NCI-H2227 (cell line): ENCODE measurements at regions not wholly inside any gene's neighbourhood (a gene's known extent, or its start where the extent isn't known, plus 50 kb on each side); places are given as distances from the start of the nearest gene placed in this dataset.
"Not testable (repeated sequence)": the region's sequence is repeated elsewhere in the genome, so short reads cannot be mapped to it uniquely, and the experiment has no call there.

Source experiments
- DNase-seq: peaks from one replicate; lab custom pipeline; 2025; ENCODE audit not compliant: unreplicated experiment; lab: John Stamatoyannopoulos, UW

DNA sequence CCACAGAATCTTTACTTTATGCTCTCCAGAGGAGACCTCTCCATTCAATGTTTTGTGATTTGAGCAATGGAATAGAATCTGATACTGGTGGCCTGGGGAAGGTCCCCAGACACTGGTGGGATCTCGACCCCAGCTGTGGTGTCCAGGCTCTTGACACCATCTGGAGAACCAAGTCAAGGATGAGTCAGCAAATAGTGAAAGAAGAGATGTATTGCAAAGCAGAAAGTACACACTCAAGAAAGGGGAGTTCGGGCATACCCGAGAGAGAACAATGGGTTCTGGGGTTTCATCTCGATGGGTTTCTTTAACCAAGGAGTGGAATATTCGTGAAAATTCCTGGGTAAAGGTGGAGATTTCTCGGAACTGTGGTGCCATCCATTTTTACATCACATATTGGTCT is 146.3 kb upstream of the NOTCH2NLA start:
- DNase-seq, result not testable (repeated sequence)

DNA sequence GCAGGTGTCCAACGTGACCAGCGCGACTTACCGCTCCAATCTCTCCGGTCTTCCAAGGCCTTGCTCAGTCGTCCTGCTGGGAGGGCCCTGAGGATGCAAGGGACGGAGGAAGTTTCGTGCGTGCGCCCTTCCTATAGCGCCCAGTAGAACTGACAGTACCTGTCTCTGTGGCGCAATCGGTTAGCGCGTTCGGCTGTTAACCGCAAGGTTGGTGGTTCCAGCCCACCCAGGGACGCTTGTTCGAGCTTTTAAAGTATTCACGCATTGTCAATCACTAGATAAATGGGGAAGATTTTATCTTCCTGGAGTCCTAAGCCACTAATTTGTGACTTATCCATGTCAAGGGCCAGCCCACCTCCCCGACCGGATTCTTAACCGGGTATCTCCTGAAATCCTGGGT is 141.1 kb upstream of the NOTCH2NLA start:
- peak; percentile 80 for DNase-seq

DNA sequence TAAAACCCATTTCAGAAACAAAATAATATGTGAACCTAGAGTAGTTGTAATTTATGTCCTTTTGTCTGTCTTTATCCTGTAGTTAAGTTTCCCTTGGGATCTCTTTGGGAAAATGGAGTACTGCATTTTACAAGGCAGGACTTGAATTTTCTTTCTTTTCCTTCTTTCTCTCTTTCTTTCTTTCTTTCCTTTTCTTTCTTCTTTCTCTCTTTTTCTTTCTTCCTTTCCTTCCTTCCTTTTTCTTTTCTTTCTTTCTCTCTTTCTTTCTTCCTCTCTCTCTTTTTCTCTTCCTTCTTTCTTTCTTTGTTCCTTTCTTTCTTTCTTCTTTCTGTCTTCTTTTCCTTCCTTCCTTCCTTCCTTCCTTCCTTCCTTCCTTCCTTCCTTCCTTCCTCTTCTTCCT is 126.6 kb upstream of the NOTCH2NLA start:
- DNase-seq, result not testable (repeated sequence)

DNA sequence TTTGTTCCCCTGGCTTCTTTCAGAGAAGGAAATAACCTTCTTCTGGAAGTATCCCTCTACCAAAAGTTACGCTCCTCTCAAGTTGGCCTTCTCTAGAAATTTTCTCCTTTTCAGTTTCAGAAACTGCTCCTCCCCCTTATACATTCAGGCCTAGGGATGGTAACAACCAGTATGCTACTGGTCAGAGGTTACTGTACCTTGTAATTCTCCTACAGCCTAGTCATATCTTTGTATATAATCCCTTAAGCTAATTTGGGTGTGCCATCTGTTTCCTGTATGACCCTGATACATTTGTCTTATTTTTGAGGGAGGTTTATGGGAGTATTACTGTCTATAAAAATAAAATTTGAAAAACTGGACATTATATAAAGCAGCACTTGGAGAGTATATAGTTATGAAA is 98.0 kb upstream of the NOTCH2NLA start:
- DNase-seq, result not testable (repeated sequence)

DNA sequence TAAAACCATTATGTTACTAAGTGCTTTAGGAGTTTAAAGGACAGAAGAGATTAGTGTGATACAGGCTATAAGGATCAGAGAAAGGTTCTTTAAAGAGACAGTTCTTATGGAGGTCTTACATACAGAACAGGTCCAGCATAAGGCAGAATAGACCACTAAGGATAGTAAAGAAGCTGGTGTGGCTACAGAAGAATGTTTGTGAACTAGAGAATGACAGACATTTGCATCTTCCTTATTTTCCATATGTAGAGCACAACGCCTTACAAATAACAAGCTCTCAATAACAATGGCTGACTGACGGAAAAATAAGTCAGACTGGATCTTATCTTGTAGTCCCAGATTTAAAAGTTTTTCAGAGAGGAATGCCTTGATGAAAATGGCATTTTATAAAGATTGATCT is 95.6 kb upstream of the NOTCH2NLA start:
- DNase-seq, result not testable (repeated sequence)

DNA sequence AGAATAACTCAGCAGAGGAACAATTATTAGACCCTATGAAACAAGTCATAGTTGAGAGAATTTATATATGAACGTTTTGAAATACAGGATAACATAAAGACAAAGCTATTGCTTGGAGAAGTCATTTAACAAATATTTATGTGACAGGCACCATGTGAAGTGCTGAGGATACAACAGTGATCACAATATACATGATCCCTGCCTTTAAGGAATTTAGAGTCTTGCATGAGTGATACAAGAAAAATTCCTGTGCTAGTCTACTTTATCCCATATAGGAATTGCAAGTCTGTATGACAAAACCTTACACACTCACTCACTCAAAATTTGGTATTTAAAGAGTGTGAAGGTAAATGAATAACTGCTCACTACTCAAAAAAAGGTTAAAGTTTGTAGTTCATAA is 94.5 kb upstream of the NOTCH2NLA start:
- DNase-seq, result not testable (repeated sequence)

DNA sequence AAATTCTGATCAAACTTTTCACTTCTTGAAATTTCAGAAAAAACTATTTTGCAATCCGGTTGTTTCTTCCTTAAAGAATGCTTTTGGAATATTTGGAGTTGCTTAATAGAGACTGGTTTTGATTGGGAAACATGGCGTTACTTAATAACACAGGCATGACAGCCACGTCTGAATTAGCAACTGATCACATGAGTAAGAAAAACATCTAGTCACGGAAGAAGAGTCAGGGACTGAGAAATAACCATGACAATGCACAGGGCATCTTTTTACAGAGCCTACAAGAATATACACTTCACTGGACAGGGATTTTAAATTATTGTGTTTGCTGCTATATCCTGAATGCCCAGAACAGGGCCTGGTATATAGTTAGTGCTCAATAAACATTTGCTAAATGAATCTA is 94.1 kb upstream of the NOTCH2NLA start:
- not testable (repeated sequence) for DNase-seq

DNA sequence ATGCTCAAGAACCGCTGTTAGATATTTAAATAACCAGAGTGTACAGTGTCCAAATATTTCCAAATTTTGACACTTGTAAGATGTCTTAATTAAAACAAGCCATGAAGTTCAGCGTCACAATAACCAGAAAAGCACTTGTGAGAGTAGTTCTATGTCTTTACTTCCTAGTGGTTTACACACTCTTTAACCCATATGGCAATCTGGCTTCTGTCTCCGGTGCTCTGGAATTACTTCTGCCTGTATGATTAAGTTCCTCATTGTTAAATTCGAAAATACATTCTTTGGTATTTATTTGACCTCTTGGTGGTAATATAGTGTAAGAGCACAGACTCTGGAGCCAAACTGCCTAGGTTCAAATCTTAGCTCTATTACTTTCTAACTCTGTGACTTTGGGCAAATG is 89.9 kb upstream of the NOTCH2NLA start:
- not testable (repeated sequence) for DNase-seq

DNA sequence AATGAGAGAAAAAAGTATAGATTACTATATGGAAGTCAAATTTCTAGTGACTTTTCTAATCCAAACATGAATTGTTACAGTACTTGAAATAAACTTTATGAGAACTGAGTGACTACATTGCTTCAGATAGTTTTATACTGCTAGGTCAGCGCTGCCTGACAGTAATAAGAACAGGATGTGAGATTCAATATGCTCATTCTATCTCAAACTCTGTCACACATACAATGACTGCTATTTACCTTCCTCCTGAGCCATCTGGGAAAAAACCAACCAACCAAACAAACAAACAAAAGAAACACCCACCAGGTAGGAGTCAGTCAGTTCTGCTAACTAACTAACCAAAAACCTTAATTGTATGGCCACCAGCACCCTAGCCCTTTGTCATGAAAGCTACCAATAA is 89.0 kb upstream of the NOTCH2NLA start:
- DNase-seq, result not testable (repeated sequence)

DNA sequence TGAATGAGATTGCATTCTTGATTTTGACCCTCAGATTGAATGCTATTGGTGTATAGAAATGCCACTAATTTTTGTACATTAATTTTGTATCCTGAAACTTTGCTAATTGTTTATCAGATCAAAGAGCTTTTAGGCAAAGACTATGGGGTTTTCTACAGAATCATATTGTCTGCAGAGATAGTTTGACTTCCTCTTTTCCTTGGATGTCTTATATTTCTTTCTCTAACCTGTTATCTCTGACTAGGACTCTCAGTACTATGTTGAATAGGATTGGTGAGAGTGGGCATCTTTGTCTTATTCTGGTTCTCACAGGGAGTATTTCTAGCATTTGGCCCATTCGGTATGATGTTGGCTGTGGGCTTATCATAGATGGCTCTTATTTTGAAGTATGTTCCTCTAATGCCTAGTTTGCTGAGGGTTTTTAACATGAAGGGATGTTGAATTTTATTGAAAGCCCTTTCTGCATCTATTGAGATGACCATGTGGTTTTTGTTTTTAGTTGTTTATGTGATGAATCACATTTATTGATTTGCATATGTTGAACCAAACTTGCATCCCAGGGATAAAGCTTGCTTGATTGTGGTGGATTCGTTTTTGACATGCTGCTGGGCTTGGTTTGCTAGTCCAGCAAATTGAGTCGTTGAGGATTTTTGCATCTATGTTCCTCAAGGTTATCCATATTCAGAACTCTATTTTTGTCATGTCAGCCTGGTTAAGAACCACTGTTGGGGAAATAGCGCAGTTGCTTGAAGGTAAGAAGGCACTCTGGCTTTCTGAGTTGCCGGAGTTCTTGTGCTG is 85.8 kb upstream of the NOTCH2NLA start:
- DNase-seq, result not testable (repeated sequence)

DNA sequence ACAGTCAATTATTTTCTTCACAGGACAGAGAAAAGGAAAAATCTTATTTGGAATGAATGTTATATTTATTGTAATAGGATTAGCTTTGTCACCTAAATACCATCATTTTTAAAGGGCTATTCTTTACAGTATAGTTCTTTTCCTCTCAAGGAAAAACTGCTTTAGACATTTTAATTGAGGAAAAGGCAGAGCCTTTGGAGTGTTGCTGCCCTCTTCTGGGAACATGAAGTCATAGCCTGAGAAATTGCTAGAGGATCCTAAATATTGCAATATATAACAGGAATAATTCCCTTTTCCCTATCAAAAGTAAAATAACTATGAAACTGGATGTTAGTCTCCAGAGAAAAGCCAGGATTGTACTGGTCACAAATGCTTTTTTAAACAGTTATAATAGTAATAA is 81.8 kb upstream of the NOTCH2NLA start:
- not testable (repeated sequence) for DNase-seq

DNA sequence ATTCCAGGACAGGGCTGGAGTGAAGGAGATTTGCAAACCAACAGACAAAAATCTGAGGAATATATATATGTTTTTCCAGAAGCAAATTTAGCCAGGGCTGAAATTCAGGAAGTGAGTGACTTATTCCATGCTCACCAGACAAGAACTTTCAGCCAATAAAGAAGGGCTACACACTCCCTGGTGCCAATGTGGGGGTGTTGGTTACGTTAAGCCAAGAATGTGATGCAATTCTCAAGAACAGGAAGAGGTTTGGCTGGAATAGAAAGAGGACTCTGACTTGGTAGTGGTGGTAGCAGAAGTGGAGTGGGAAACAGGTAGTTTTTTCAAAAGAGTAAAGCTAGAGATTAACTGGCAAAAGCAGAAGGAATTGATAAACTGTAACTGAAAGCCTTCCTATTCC is 80.6 kb upstream of the NOTCH2NLA start:
- not testable (repeated sequence) for DNase-seq

DNA sequence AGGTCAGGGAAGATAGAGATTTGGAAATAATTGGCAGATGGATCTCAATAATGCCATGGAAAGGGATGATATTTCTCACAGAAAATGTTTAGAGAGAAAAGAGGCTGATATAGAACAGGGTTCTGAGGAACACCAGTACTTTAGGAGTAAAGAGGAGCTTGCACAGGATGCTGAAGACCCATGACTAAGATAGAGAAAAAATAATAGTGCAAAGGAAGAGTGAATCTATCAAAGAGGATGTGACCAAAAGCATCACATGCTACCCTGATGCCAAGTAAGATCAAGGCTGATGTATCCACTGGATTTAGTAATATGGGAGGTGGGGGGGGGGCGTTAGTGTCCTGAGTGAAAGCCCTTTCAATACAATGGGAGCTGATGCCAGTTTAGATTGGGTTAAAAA is 80.1 kb upstream of the NOTCH2NLA start:
- DNase-seq, result not testable (repeated sequence)

DNA sequence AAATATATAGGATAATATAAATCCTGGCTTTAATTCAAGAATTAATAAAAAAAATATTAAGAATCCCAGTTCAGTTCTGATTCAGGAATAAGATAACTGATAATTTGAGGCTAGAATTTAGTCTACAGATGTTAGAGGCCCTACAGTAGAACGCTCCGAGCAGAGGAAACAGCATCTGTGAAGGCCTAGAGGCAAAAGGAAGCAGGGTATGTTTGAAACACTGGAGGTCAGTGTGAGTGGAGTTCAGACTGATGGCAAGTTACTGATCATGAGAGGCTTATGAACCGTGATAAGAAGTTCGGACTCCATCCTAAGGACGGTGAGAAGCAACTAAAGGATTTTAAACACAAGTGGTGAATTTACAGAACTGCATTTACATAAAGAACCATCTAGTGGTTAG is 79.3 kb upstream of the NOTCH2NLA start:
- not testable (repeated sequence) for DNase-seq

DNA sequence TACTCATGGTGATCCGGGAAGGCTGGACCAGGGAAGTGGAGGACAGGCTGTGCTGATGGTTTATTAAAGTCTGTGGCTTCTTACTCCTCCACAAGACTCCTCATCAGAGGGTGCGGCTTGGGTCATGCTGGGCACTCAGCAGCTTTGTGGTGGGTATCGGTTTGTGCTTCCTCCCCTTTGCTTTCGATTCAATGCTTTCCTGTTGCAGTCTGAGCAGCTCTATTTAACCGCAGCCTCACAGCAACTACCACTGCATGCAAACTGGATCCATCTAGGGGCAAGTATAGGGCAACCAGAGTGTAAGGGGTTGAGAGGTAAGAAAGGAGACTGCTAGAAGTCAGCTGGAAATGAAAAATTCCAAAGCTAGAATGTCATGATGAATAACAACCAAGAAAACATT is 78.8 kb upstream of the NOTCH2NLA start:
- DNase-seq, result not testable (repeated sequence)

DNA sequence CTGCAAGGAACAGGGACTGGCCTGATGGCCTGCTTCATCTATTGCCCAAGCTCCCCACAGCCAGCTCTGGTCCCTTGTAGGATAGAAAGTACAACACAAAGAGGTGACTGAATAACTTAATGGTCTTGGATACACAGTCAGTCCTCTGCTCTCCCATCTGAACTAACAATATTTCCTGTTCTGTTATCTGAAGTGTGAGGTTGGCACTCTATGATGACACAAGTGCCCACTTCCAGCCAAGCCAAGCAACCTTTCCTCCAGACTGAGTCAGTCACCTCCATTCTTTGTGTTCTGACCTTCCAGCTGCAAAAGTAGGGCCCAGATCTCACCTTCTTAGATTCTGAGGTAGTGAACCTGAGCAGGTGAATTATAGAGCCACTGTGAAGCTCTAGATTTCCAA is 77.8 kb upstream of the NOTCH2NLA start:
- DNase-seq, result not testable (repeated sequence)

DNA sequence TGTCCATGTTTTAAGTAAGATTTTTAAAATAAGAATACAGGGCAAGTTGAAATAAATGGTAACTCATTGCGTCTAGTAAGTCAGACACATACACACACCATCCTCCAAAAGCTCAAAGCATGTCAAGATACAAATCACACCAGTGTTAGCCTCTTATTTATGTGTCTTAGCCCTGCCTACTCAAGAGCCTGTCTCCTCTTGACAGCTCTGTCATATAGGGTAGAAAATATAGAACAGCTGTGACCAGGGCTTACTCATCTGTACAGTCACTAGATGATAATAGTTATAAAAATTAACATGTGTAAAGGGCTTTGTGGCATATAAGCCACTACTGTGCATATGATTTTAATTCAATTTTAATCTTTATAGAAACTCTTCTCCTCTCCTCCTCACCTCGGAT is 76.6 kb upstream of the NOTCH2NLA start:
- not testable (repeated sequence) for DNase-seq

DNA sequence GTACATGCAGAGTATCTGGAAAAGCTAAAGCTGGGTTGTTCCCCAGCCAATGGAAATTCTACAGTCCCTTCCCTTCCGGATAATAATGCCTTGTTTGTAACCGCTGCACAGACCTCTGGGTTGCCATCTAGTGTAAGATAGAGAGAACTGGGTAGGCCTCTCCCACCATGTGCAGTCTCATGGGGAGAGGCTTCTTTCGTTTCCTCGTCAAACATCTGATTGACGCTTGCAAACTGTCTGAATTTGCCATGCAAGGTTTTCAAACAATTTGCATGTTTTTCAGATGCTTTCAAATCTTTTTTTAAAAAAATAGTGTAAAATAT is 69.7 kb upstream of the NOTCH2NLA start:
- DNase-seq, result not testable (repeated sequence)

DNA sequence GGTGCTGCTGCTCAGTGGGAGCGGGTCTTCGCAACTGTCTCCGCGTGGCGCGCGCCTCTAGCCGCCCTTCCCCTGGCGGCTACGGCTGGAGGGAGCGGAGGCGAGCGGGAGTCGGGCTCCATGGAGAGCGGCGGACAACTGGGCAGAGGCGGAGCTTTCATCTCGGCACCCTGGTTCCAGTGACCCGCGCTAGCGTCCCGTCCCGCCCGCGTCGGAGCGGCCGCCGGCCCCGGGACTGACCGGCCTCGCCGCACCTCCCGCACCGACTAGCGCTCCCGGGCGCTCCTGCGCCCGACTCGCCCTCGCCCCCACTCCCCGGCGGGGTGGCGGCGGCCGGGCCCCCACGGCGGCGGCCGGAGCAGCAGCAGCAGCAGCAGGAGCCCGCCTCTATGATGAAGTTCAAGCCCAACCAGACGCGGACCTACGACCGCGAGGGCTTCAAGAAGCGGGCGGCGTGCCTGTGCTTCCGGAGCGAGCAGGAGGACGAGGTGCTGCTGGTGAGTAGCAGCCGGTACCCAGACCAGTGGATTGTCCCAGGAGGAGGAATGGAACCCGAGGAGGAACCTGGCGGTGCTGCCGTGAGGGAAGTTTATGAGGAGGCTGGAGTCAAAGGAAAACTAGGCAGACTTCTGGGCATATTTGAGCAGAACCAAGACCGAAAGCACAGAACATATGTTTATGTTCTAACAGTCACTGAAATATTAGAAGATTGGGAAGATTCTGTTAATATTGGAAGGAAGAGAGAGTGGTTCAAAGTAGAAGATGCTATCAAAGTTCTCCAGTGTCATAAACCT is 69.2 kb upstream of the NOTCH2NLA start:
- DNase-seq, result not testable (repeated sequence)

DNA sequence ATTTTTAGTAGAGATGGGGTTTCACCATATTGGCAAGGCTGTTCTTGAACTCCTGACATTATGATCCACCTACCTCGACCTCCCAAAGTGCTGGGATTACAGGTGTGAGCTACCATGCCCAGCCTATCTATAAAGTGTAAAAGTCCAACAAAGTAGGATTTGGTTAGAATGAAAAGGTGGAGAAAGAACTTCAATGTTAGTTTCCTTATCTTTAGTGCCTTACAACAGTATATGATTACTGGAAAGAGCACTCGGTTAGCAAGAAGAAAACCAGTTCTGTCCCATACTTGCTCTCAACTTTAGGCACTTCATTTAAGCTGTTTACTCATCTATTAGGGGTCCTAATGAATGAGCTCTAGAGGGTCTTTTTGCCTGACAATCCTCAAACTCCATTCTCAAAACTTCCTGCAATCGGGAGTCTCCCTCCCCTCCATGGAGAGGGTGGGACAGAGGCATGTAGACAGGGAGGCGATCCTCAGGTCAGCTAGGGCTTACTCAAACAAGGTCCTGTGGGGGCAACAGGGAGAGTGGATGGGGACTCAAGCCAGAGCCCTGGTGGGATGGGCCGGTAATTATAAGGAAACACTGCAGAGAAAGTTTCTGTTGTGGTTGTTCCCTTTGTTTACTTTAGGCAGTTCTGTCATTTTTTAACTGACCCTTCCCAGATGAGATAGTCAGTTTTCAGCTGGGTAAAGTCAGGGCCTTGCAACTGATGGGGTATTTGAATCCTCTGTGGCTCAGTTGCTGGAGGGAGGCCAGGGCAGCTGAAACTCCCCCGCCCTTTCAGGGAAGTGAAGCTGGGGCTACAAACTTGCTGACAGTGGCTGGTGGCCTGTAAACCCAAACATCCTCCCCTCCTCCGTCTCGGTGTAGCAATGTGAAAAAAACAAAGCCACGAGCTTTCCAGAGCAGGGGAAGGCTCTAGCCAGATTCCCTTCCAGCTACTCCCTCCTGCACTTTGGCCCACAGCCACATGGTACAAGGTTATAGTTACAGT is 64.4 kb upstream of the NOTCH2NLA start:
- not testable (repeated sequence) for DNase-seq

DNA sequence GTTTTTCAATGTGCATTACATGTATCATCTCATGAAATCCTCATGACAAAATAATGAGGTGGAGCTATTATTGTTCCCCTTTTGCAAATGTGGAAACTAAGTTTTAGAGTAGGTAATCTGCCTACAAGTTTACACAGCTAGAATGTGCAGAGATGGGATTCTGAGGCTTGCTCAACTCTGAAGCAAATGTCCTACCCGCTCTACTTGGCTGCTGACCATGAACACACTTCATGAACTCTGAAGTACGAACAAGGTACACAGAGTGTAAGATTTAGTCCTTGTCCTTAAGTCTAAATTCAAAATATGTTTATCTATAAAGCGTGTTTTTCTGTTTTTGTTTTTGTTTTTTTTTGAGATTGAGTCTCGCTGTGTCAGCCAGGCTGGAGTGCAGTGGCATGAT is 63.6 kb upstream of the NOTCH2NLA start:
- DNase-seq, result not testable (repeated sequence)
